Sigmoid colon (tissue), 4 donors: ENCODE measurements at regions not wholly inside any gene's neighbourhood (a gene's known extent, or its start where the extent isn't known, plus 50 kb on each side); places are given as distances from the start of the nearest gene placed in this dataset.

Experiments used
- CTCF ChIP-seq, 4 experiments: fragments of 450-650 bp in 3 of 4; fragments of 200-600 bp in 1 of 4; IDR thresholded peaks; one replicate each; pipeline ENCODE4 v1.5.1; 2016 to 2019; ENCODE audit warnings: antibody characterized with exemption in 4 of 4, mild to moderate bottlenecking in 3 of 4, moderate library complexity in 2 of 4
- POLR2A ChIP-seq, 2 donors: fragments of 450-650 bp; IDR thresholded peaks; one replicate each; pipeline ENCODE4 v1.6.1; 2016; ENCODE audit warnings: antibody characterized with exemption in 2 of 2, mild to moderate bottlenecking in 2 of 2, moderate library complexity in 2 of 2
- POLR2AphosphoS5 ChIP-seq, 4 donors: sonication (generic); formaldehyde crosslinking; IDR thresholded peaks; one replicate each; pipeline ENCODE4 v1.6.1; 2017; ENCODE audit warnings: antibody characterized with exemption in 4 of 4

GRCh38 chr4:45502471-45502870 is 621.4 kb downstream of the GABRG1 start:
- no peak for TF ChIP-seq POLR2AphosphoS5 (IDR thresholded peaks at IDR 0.05)
- no peak for TF ChIP-seq POLR2A (IDR thresholded peaks at IDR 0.05)
- no peak for TF ChIP-seq CTCF (IDR thresholded peaks at IDR 0.05)
